H9 (cell line): ENCODE measurements at regions not wholly inside any gene's neighbourhood (a gene's known extent, or its start where the extent isn't known, plus 50 kb on each side); places are given as distances from the start of the nearest gene placed in this dataset.
"Not testable (repeated sequence)": the region's sequence is repeated elsewhere in the genome, so short reads cannot be mapped to it uniquely, and the experiment has no call there.

Source experiments
- DNase-seq: peaks from one replicate; pipeline ENCODE4 v3.0.0-alpha.2; 2017
- H2AFZ ChIP-seq: one replicate; pipeline ENCODE4 v1.6.1; 2013; ENCODE audit warnings: mild to moderate bottlenecking, low read length, control low read depth, moderate library complexity
- H2AK5ac ChIP-seq: 2 replicates; pipeline ENCODE4 v1.6.1; 2013; ENCODE audit warnings: low read length, control low read depth, mixed read lengths; ENCODE audit not compliant: insufficient read length
- H2BK120ac ChIP-seq: one replicate; pipeline ENCODE4 v1.6.1; 2013; ENCODE audit warnings: low read depth, mild to moderate bottlenecking, low read length, control low read depth, inconsistent platforms; ENCODE audit not compliant: poor library complexity, severe bottlenecking
- H2BK12ac ChIP-seq: 2 replicates; pipeline ENCODE4 v1.6.1; 2013; ENCODE audit warnings: low read length, control low read depth, mixed read lengths, low read depth; ENCODE audit not compliant: insufficient read length
- H2BK15ac ChIP-seq: 2 replicates; pipeline ENCODE4 v1.6.1; 2013; ENCODE audit warnings: low read depth, low read length, control low read depth
- H2BK20ac ChIP-seq: one replicate; pipeline ENCODE4 v1.6.1; 2013; ENCODE audit warnings: low read depth, mild to moderate bottlenecking, low read length, control low read depth, inconsistent platforms; ENCODE audit not compliant: poor library complexity, severe bottlenecking
- H2BK5ac ChIP-seq: 2 replicates; pipeline ENCODE4 v1.6.1; 2013; ENCODE audit warnings: low read length, control low read depth, mixed read lengths; ENCODE audit not compliant: insufficient read length
- H3K14ac ChIP-seq: 2 replicates; pipeline ENCODE4 v1.6.1; 2013; ENCODE audit warnings: low read length, control low read depth; ENCODE audit not compliant: insufficient read depth
- H3K18ac ChIP-seq: 2 replicates; pipeline ENCODE4 v1.6.1; 2013; ENCODE audit warnings: low read depth, mild to moderate bottlenecking, mixed read lengths, low read length, control low read depth; ENCODE audit not compliant: insufficient read length
- H3K23ac ChIP-seq: 2 replicates; pipeline ENCODE4 v1.6.1; 2013; ENCODE audit warnings: low read length, control low read depth, mixed read lengths, low read depth; ENCODE audit not compliant: insufficient read length
- H3K23me2 ChIP-seq: 2 replicates; pipeline ENCODE4 v1.6.1; 2013; ENCODE audit warnings: low read depth, mild to moderate bottlenecking, mixed read lengths, low read length, control low read depth; ENCODE audit not compliant: insufficient read length, poor library complexity, severe bottlenecking
- H3K27ac ChIP-seq: 2 replicates; pipeline ENCODE4 v1.5.1; 2013; ENCODE audit warnings: low read length, control low read depth, mixed read lengths, low read depth; ENCODE audit not compliant: insufficient read length
- H3K27me3 ChIP-seq: 2 replicates; pipeline ENCODE4 v1.6.1; 2013; ENCODE audit warnings: low read length, control low read depth, inconsistent platforms; ENCODE audit not compliant: insufficient read depth
- H3K4ac ChIP-seq: 2 replicates; pipeline ENCODE4 v1.6.1; 2013; ENCODE audit warnings: low read depth, mild to moderate bottlenecking, control low read depth, inconsistent platforms, low read length, moderate library complexity
- H3K4me1 ChIP-seq: 2 replicates; pipeline ENCODE4 v1.6.1; 2013; ENCODE audit warnings: low read length, control low read depth, inconsistent platforms; ENCODE audit not compliant: insufficient read depth
- H3K4me2 ChIP-seq: 2 replicates; pipeline ENCODE4 v1.6.1; 2013; ENCODE audit warnings: low read length, control low read depth, mixed read lengths; ENCODE audit not compliant: insufficient read length, insufficient read depth
- H3K56ac ChIP-seq: 2 replicates; pipeline ENCODE4 v1.6.1; 2013; ENCODE audit warnings: low read depth, mild to moderate bottlenecking, mixed read lengths, low read length, control low read depth; ENCODE audit not compliant: insufficient read length
- H3K79me1 ChIP-seq: 2 replicates; pipeline ENCODE4 v1.6.1; 2013; ENCODE audit warnings: low read depth, mild to moderate bottlenecking, moderate library complexity, low read length, control low read depth, inconsistent platforms; ENCODE audit not compliant: insufficient read depth, poor library complexity, severe bottlenecking
- H3K79me2 ChIP-seq: 2 replicates; pipeline ENCODE4 v1.6.1; 2013; ENCODE audit warnings: low read length, control low read depth, inconsistent platforms; ENCODE audit not compliant: insufficient read depth
- H3K9ac ChIP-seq: 2 replicates; pipeline ENCODE4 v1.6.1; 2013; ENCODE audit warnings: low read length, control low read depth, mixed read lengths; ENCODE audit not compliant: insufficient read length; ENCODE audit errors: extremely low read depth
- H3K9me3 ChIP-seq: one replicate; pipeline ENCODE4 v1.6.1; 2013; ENCODE audit warnings: low read depth, low read length, inconsistent platforms; ENCODE audit not compliant: control insufficient read depth
- H3T11ph ChIP-seq: one replicate; pipeline ENCODE4 v1.6.1; 2013; ENCODE audit warnings: mild to moderate bottlenecking, low read length, control low read depth, inconsistent platforms
- H4K20me1 ChIP-seq: one replicate; pipeline ENCODE4 v1.6.1; 2013; ENCODE audit not compliant: control insufficient read depth, insufficient read length, insufficient read depth
- H4K5ac ChIP-seq: 2 replicates; pipeline ENCODE4 v1.6.1; 2013; ENCODE audit warnings: low read depth, mild to moderate bottlenecking, mixed read lengths, low read length, control low read depth; ENCODE audit not compliant: insufficient read length
- H4K8ac ChIP-seq: replicated peaks from 2 replicates; pipeline ENCODE4 v1.6.1; 2013; ENCODE audit warnings: low read length, control low read depth, mixed read lengths, low read depth; ENCODE audit not compliant: insufficient read length
- H4K91ac ChIP-seq: 2 replicates; pipeline ENCODE4 v1.6.1; 2013; ENCODE audit warnings: low read depth, mild to moderate bottlenecking, moderate library complexity, mixed read lengths, low read length, control low read depth; ENCODE audit not compliant: insufficient read length
- H3K27ac Mint-ChIP-seq, 3 experiments: 2 replicates in 2 of 3; 3 replicates in 1 of 3; pipeline ENCODE4 v1.8.0; 2020 to 2021; ENCODE audit warnings: mixed read lengths in 3 of 3, mild to moderate bottlenecking in 1 of 3, moderate library complexity in 1 of 3
- H3K27me3 Mint-ChIP-seq: 2 replicates; pipeline ENCODE4 v1.8.0; 2021; ENCODE audit warnings: low read depth, mild to moderate bottlenecking, moderate library complexity, mixed read lengths
- H3K36me3 Mint-ChIP-seq, 3 experiments: 2 replicates in 2 of 3; 3 replicates in 1 of 3; pipeline ENCODE4 v1.8.0; 2020 to 2021; ENCODE audit warnings: low read depth in 3 of 3, mixed read lengths in 3 of 3; ENCODE audit not compliant: insufficient read depth in 1 of 3
- H3K4me1 Mint-ChIP-seq, 2 experiments: 2 replicates each; pipeline ENCODE4 v1.8.0; 2020; ENCODE audit warnings: mixed read lengths in 2 of 2
- H3K4me3 Mint-ChIP-seq, 2 experiments: 2 replicates in 1 of 2; 3 replicates in 1 of 2; pipeline ENCODE4 v1.8.0; 2020 to 2021; ENCODE audit warnings: mild to moderate bottlenecking in 2 of 2, mixed read lengths in 2 of 2, moderate library complexity in 1 of 2
- H3K9me3 Mint-ChIP-seq, 2 experiments: 2 replicates in 1 of 2; 3 replicates in 1 of 2; pipeline ENCODE4 v1.8.0; 2020; ENCODE audit warnings: mild to moderate bottlenecking in 2 of 2, mixed read lengths in 2 of 2, moderate library complexity in 1 of 2
- CTCF ChIP-seq: fragments of 200-600 bp; sonication (generic); conservative IDR thresholded peaks from 3 replicates; pipeline ENCODE4 v1.8.0; 2021; ENCODE audit warnings: antibody characterized with exemption, mild to moderate bottlenecking
- WGBS: extraction: QIAGEN DNeasy Blood & Tissue Kit; methylation state at CpG from one replicate; pipeline ENCODE4 v1.1.7; 2013; ENCODE audit warnings: missing lambda C conversion rate, low lambda C conversion rate, mixed read lengths; ENCODE audit not compliant: insufficient read length; ENCODE audit errors: extremely low coverage; 5-methylcytosine and 5-hydroxymethylcytosine counted together

GRCh38 chr3:101133652-101134051 is 140.4 kb upstream of the ABI3BP start:
- H4K91ac ChIP-seq, result no peak overlapping the region
- H2BK12ac ChIP-seq, result no peak overlapping the region
- H3K27me3 Mint-ChIP-seq, result no peaks in the 10 kb centered on the region
- no peaks in the 10 kb centered on the region for H4K20me1 ChIP-seq
- H3K4me3 Mint-ChIP-seq, result no peak overlapping the region
- H3K27me3 ChIP-seq, result no peaks in the 10 kb centered on the region
- no peak overlapping the region for H3K27ac Mint-ChIP-seq
- no peak overlapping the region for H3T11ph ChIP-seq
- H3K23ac ChIP-seq, result no peak overlapping the region
- no peak overlapping the region for H2BK15ac ChIP-seq
- H3K36me3 Mint-ChIP-seq, result peaks cover 0 to 4% (median 0%) of the 10 kb centered on the region in 3 experiments; a peak in 1 of 7 replicates
- H3K9me3 Mint-ChIP-seq, result peaks cover 4 to 5% of the 10 kb centered on the region in 2 experiments; a peak in 4 of 5 replicates
- H3K18ac ChIP-seq, result no peak overlapping the region
- H3K4ac ChIP-seq, result no peak overlapping the region
- no peaks in the 10 kb centered on the region for H3K79me1 ChIP-seq
- no peak overlapping the region for H3K4me2 ChIP-seq
- no peaks in the 10 kb centered on the region for H3K9me3 ChIP-seq
- no peak overlapping the region for H2AFZ ChIP-seq
- no peak overlapping the region for H3K27ac ChIP-seq
- H2BK20ac ChIP-seq, result no peak overlapping the region
- no peaks in the 10 kb centered on the region for H3K4me1 ChIP-seq
- WGBS, result no CpG with 5 or more reads among the region's 1 CpG
- H4K5ac ChIP-seq, result no peak overlapping the region
- H2AK5ac ChIP-seq, result no peak overlapping the region
- H3K14ac ChIP-seq, result no peak overlapping the region
- TF ChIP-seq CTCF, result no peak
- H3K4me1 Mint-ChIP-seq, result peaks cover 2% of the 10 kb centered on the region in 2 experiments
- H2BK5ac ChIP-seq, result no peak overlapping the region
- no peaks in the 10 kb centered on the region for H3K79me2 ChIP-seq
- H2BK120ac ChIP-seq, result no peak overlapping the region
- H3K56ac ChIP-seq, result no peak overlapping the region
- H3K23me2 ChIP-seq, result no peaks in the 10 kb centered on the region
- no peak overlapping the region for H3K9ac ChIP-seq
- H4K8ac ChIP-seq, result no peak overlapping the region
- DNase-seq, result no peak

GRCh38 chr3:101133197-101133596 is 140.0 kb upstream of the ABI3BP start:
- H3K9ac ChIP-seq, DNase-seq, H3K23ac ChIP-seq, H2BK120ac ChIP-seq, H3K4me2 ChIP-seq, H4K91ac ChIP-seq, H2AFZ ChIP-seq, H3K23me2 ChIP-seq, H3K9me3 ChIP-seq, H4K5ac ChIP-seq, H3K18ac ChIP-seq, H3K36me3 Mint-ChIP-seq, H2BK12ac ChIP-seq, H3K9me3 Mint-ChIP-seq, H3K79me2 ChIP-seq, H3K14ac ChIP-seq, H3K27ac ChIP-seq, H3K4me1 ChIP-seq, H3T11ph ChIP-seq, H4K8ac ChIP-seq, H3K56ac ChIP-seq, H3K27ac Mint-ChIP-seq, H3K79me1 ChIP-seq, H3K4ac ChIP-seq, H2BK15ac ChIP-seq, H2AK5ac ChIP-seq, H2BK20ac ChIP-seq, H2BK5ac ChIP-seq, H3K27me3 Mint-ChIP-seq, H3K27me3 ChIP-seq, H3K4me1 Mint-ChIP-seq, H3K4me3 Mint-ChIP-seq, H4K20me1 ChIP-seq: not testable (repeated sequence)
- no CpG with 5 or more reads among the region's 7 CpGs for WGBS
